Gastrocnemius medialis (tissue), 4 donors: ENCODE measurements at regions not wholly inside any gene's neighbourhood (a gene's known extent, or its start where the extent isn't known, plus 50 kb on each side); places are given as distances from the start of the nearest gene placed in this dataset.

Experiments
- ATAC-seq, 2 donors: fragments of 150-250 bp; one replicate each; pipeline ENCODE4 v1.9.1; 2016
- DNase-seq, 2 donors: peaks; one replicate each; pipeline ENCODE4 v3.0.0-alpha.2; 2019
- H3K27ac ChIP-seq, 4 donors: fragments of 200-600 bp; sonication (generic); 1 replicate in 1 of 4; 2 replicates in 3 of 4; pipeline ENCODE4 v1.5.1; 2016 to 2018; ENCODE audit warnings: mild to moderate bottlenecking in 2 of 4, moderate library complexity in 1 of 4
- H3K27me3 ChIP-seq, 3 donors: fragments of 200-600 bp; sonication (generic) in 2 of 3; 1 replicate in 1 of 3; 2 replicates in 2 of 3; pipeline versions ENCODE4 v1.5.1 to v1.6.0; 2016 to 2019; ENCODE audit warnings: mild to moderate bottlenecking in 1 of 3, moderate library complexity in 1 of 3
- H3K36me3 ChIP-seq, 2 donors: fragments of 200-600 bp; sonication (generic) in 1 of 2; one replicate each; pipeline ENCODE4 v1.5.1; 2017 to 2018
- H3K4me1 ChIP-seq, 2 donors: fragments of 200-600 bp; sonication (generic) in 1 of 2; one replicate each; pipeline ENCODE4 v1.5.1; 2016 to 2017; ENCODE audit warnings: mild to moderate bottlenecking in 2 of 2
- H3K4me3 ChIP-seq, 4 donors: fragments of 200-600 bp; sonication (generic) in 3 of 4; 1 replicate in 1 of 4; 2 replicates in 3 of 4; pipeline ENCODE4 v1.5.1; 2016 to 2019; ENCODE audit warnings: mild to moderate bottlenecking in 2 of 4
- H3K9me3 ChIP-seq, 3 donors: fragments of 200-600 bp; sonication (generic) in 2 of 3; 1 replicate in 1 of 3; 2 replicates in 2 of 3; pipeline ENCODE4 v1.5.1; 2016 to 2019
- CTCF ChIP-seq, 5 experiments: fragments of 450-650 bp in 3 of 5; fragments of 200-600 bp in 2 of 5; sonication (generic) in 2 of 5; IDR thresholded peaks in 4 of 5; conservative IDR thresholded peaks in 1 of 5; 1 replicate in 4 of 5; 2 replicates in 1 of 5; pipeline ENCODE4 v1.5.1; 2016 to 2019; ENCODE audit warnings: antibody characterized with exemption in 5 of 5, mild to moderate bottlenecking in 3 of 5, moderate library complexity in 3 of 5
- POLR2A ChIP-seq, 2 donors: fragments of 450-650 bp; IDR thresholded peaks; one replicate each; pipeline ENCODE4 v1.6.1; 2017; ENCODE audit warnings: antibody characterized with exemption in 2 of 2, mild to moderate bottlenecking in 2 of 2, moderate library complexity in 2 of 2
- in situ Hi-C, 4 donors: fragments of 200-750 bp; cut with MboI; loops; one replicate each; pipeline versions ENCODE4 v1.15.0 to v1.8.0; 2017; ENCODE audit warnings: low sequenced_read_pairs in 4 of 4
- intact Hi-C: fragments of 100-400 bp; cut with DNase I; formaldehyde crosslinking; loops from one replicate; pipeline ENCODE4 v1.15.1; 2023; ENCODE audit warnings: low total_unique reads

GRCh38 chr14:34165847-34166350, 215.0 kb upstream of the EGLN3 start:
- Histone ChIP-seq H3K27ac (no peak overlapping the region), H3K4me3 (no peak overlapping the region), H3K36me3 (no peaks in the 10 kb centered on the region), H3K27me3 (no peaks in the 10 kb centered on the region), H3K4me1 (no peaks in the 10 kb centered on the region), H3K9me3 (no peaks in the 10 kb centered on the region)
- in situ Hi-C loops, result no loop called here
- ATAC-seq, result no peak
- intact Hi-C loops, result no loop called here
- TF ChIP-seq POLR2A (IDR thresholded peaks at IDR 0.05) (no peak), CTCF (IDR thresholded peaks at IDR 0.05 in 4 of 5, conservative IDR thresholded peaks at IDR 0.05 in 1 of 5) (no peak)
- DNase-seq, result no peak

GRCh38 chr14:34164162-34164864, 213.4 kb upstream of the EGLN3 start:
- no peaks in the 10 kb centered on the region for H3K4me1 ChIP-seq
- H3K9me3 ChIP-seq, result no peaks in the 10 kb centered on the region
- H3K36me3 ChIP-seq, result no peaks in the 10 kb centered on the region
- H3K27ac ChIP-seq, result no peak overlapping the region
- no peak for DNase-seq
- intact Hi-C loops, result no loop called here
- no peak overlapping the region for H3K4me3 ChIP-seq
- H3K27me3 ChIP-seq, result no peaks in the 10 kb centered on the region
- in situ Hi-C loops, result no loop called here
- ATAC-seq, result no peak
- no peak for TF ChIP-seq POLR2A (IDR thresholded peaks at IDR 0.05)
- TF ChIP-seq CTCF (IDR thresholded peaks at IDR 0.05 in 4 of 5, conservative IDR thresholded peaks at IDR 0.05 in 1 of 5), result no peak

- ATAC-seq (no peak), DNase-seq (no peak)
- H3K9me3 ChIP-seq, result no peaks in the 10 kb centered on the region
- no peak overlapping the region for H3K4me3 ChIP-seq
- in situ Hi-C loops, result no loop called here
- intact Hi-C loops, result no loop called here
- no peak overlapping the region for H3K27ac ChIP-seq
- TF ChIP-seq POLR2A (IDR thresholded peaks at IDR 0.05), result no peak
- TF ChIP-seq CTCF (IDR thresholded peaks at IDR 0.05 in 4 of 5, conservative IDR thresholded peaks at IDR 0.05 in 1 of 5), result no peak
- no peaks in the 10 kb centered on the region for H3K4me1 ChIP-seq
- no peaks in the 10 kb centered on the region for H3K36me3 ChIP-seq
- no peaks in the 10 kb centered on the region for H3K27me3 ChIP-seq
Measured at GRCh38 chr14:34161351-34162082, 210.6 kb upstream of the EGLN3 start.

- DNase-seq, result no peak
- no peaks in the 10 kb centered on the region for H3K9me3 ChIP-seq
- in situ Hi-C loops, result no loop called here
- no peaks in the 10 kb centered on the region for H3K36me3 ChIP-seq
- no peak for TF ChIP-seq CTCF (IDR thresholded peaks at IDR 0.05 in 4 of 5, conservative IDR thresholded peaks at IDR 0.05 in 1 of 5)
- TF ChIP-seq POLR2A (IDR thresholded peaks at IDR 0.05), result no peak
- no peak for ATAC-seq
- no peak overlapping the region for H3K4me3 ChIP-seq
- no peak overlapping the region for H3K27ac ChIP-seq
- no peaks in the 10 kb centered on the region for H3K4me1 ChIP-seq
- no peaks in the 10 kb centered on the region for H3K27me3 ChIP-seq
- intact Hi-C loops, result no loop called here
Measured at GRCh38 chr14:34160619-34161018, 209.7 kb upstream of the EGLN3 start.
